ENCODE measurements at regions not wholly inside any gene's neighbourhood (a gene's known extent, or its start where the extent isn't known, plus 50 kb on each side); places are given as distances from the start of the nearest gene placed in this dataset.
"Not testable (repeated sequence)": the region's sequence is repeated elsewhere in the genome, so short reads cannot be mapped to it uniquely, and the experiment has no call there.

- DNase-seq = no peak
Observed at GRCh38 chr2:235105821-235106359, 154.1 kb downstream of the SH3BP4 start.

- no peak for DNase-seq
Observed at GRCh38 chr2:235106874-235107639, 155.2 kb downstream of the SH3BP4 start.

GRCh38 chr2:235107640-235107951 lies 155.8 kb downstream of the SH3BP4 start:
- DNase-seq = no peak

- not testable (repeated sequence) for DNase-seq
Observed at GRCh38 chr2:235109561-235109960, 157.7 kb downstream of the SH3BP4 start.

- no peak for DNase-seq
Observed at GRCh38 chr2:235112365-235112764, 160.5 kb downstream of the SH3BP4 start.

- no peak for DNase-seq
Observed at GRCh38 chr2:235113854-235114253, 162.0 kb downstream of the SH3BP4 start.

- no peak for DNase-seq
Observed at GRCh38 chr2:235114286-235114685, 162.5 kb downstream of the SH3BP4 start.

GRCh38 chr2:235115521-235115920 lies 163.7 kb downstream of the SH3BP4 start:
- DNase-seq = no peak

- no peak for DNase-seq
Observed at GRCh38 chr2:235116885-235117492, 165.2 kb downstream of the SH3BP4 start.

- DNase-seq = no peak
Observed at GRCh38 chr2:235126768-235127167, 175.0 kb downstream of the SH3BP4 start.

GRCh38 chr2:235127931-235128330 lies 176.1 kb downstream of the SH3BP4 start:
- DNase-seq = no peak

GRCh38 chr2:235129850-235130249 lies 178.0 kb downstream of the SH3BP4 start:
- no peak for DNase-seq

- DNase-seq = no peak
Observed at GRCh38 chr2:235131334-235132305, 179.8 kb downstream of the SH3BP4 start.

GRCh38 chr2:235132651-235133050 lies 180.8 kb downstream of the SH3BP4 start:
- DNase-seq = no peak

GRCh38 chr2:235133837-235134236 lies 182.0 kb downstream of the SH3BP4 start:
- no peak for DNase-seq

GRCh38 chr2:235134420-235134819 lies 182.6 kb downstream of the SH3BP4 start:
- DNase-seq = no peak

GRCh38 chr2:235135195-235135965 lies 183.6 kb downstream of the SH3BP4 start:
- no peak for DNase-seq

GRCh38 chr2:235135990-235136561 lies 184.3 kb downstream of the SH3BP4 start:
- DNase-seq = peak; percentile 13

GRCh38 chr2:235138339-235138738 lies 186.5 kb downstream of the SH3BP4 start:
- DNase-seq = no peak

- DNase-seq = no peak
Observed at GRCh38 chr2:235139956-235140800, 188.4 kb downstream of the SH3BP4 start.

- no peak for DNase-seq
Observed at GRCh38 chr2:235140801-235141081, 188.9 kb downstream of the SH3BP4 start.

Data from stimulated activated naive CD4-positive, alpha-beta T cell treated with Interleukin-2 at 50 U/mL for 16 hours (primary cell).